ENCODE measurements at regions not wholly inside any gene's neighbourhood (a gene's known extent, or its start where the extent isn't known, plus 50 kb on each side); places are given as distances from the start of the nearest gene placed in this dataset.

GRCh38 chr20:51121901-51122412 lies 99.0 kb upstream of the KCNG1 start:
- no peak for DNase-seq

DNA sequence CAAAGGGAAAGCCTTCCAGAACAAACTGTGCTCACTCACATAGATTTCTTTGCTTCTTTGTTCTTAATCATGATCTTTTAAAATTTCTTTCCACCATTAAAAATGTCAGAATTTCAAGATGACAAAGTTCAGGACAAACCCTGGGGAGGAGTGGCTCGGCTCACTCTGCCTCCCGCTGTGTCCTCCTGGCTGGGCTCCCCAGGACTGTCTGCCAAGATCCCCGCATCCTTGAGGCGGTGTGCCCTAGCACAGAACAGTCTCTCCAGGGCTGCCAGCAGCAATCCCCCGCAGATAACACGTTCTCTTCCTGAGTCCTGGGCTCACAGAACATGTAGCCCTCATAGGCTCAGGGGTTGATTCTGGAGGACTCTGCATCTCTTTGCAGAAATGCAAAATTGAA lies 98.4 kb upstream of the KCNG1 start:
- no peak for DNase-seq

GRCh38 chr20:51120868-51121267 lies 98.0 kb upstream of the KCNG1 start:
- DNase-seq = no peak

GRCh38 chr20:51120438-51120837 lies 97.5 kb upstream of the KCNG1 start:
- no peak for DNase-seq

DNA sequence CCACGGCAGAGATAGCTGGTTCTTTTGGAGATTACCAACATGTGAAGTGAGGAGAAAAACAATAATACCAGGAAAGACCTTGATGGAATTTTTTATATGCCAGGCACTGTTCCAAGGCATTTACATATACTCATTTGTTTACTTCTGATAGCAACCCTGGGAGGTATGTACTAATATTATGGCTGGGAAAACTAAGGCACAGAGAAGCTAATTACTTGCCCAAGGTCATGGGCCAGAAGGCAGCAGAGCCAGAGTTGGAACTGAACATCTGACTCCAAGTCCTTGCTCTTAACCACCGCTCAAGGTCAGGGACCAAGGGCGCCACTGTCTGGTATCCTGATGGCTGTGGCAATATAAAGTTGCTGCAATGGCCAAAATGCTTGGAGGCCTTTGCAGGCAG lies 97.0 kb upstream of the KCNG1 start:
- no peak for DNase-seq

DNA sequence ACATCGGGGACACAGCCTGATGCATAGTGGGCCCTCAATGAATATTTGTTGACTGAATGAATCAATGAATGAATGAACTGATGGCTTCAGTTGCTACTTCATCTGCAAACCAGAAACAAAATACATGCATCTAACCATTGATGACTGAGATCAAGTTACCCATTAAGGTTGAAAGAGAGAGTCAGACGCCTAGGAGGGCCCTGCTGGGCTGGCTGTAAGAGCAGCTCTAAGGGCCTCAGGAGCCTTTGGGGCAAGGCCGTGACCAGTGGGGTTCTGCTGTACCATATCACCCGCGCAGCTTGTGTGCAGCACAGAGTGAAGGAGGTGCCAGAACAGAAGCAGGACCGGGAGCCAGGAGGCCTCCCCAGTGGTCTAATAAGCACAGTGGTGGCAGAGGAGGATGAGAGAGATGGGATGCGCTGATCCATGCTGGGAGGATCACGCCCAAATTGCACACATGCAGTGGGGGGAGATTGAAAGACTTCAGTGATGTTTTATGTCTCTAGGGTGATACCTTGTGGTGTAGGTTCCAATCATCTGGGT lies 96.1 kb upstream of the KCNG1 start:
- DNase-seq = no peak

DNA sequence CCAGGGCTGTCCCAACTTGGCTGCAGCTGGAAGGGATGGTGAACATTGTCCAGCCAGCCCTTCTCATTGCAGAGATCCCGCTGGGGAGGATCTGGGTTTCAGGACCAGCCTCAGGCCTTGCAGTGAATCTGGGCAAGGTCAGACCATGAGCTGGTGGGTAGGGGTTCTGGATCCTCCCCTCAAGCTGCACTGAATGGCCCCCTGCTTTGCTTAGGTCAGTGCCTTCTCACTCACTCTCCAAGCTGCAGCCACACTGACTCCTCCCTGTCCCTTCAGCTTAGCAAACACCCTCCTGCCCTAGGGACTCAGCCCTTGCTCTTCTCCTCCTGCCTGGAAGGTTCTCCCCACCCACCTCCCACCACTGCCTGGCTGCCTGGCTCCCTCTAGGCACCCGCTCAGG lies 95.3 kb upstream of the KCNG1 start:
- DNase-seq = no peak

- no peak for DNase-seq
Observed at GRCh38 chr20:51116765-51117686, 94.1 kb upstream of the KCNG1 start.

GRCh38 chr20:51111290-51111689 lies 88.4 kb upstream of the KCNG1 start:
- no peak for DNase-seq

DNA sequence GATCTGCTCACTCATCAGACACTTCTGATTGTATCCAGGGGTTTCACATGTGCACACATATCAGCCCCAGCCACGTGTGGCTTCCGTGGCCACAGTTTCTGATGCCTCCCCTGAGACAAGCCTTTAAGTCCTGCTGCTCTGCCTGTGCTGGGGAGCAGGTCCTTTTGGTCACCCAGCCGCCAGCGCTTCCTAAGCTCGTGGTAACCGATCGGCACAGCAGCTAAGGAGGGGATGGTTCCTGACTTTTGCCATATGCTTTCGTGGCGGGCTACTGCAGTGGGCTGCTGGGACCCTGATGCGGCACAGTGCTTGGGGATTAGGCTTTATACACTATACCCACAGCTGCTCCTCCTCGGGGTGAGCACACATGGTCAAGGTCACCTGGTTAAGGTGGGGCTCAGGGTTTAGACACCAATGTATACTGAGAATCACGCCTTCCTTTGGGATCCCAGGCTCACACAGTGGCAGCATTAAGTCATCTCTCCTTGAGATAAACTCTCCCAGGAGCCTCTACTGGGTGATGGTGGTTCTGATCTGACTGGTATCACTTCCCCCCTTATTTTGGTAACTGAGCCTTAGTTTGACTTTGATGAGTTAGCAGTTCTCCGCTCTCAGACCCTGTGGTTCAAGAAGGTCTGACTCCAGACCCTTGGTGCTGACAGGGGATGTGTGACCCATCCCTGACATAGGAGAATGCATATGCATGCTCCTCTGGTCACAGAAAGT lies 85.9 kb upstream of the KCNG1 start:
- no peak for DNase-seq

DNA sequence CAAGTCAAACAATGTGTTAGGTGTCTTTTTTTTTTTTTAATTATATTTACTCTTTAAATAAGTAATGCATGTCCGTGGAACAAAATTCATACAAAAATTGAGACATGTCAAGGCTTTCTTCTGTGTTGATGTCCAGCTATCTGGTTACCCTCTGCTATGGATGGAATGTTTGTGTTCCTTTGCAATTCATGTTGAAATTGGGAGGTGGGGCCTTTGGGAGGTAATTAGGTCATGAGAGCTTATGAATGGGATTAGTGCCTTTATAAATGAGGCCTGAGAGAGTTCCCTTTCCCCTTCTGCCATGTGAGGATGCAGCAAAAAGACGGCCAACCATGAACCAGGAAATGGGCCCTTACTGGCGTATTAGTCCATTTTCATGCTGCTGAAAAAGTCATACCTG lies 83.1 kb upstream of the KCNG1 start:
- DNase-seq = no peak

- DNase-seq = no peak
Observed at GRCh38 chr20:51104960-51105920, 82.3 kb upstream of the KCNG1 start.

GRCh38 chr20:51100617-51101016 lies 77.7 kb upstream of the KCNG1 start:
- no peak for DNase-seq

GRCh38 chr20:51098284-51098810 lies 75.4 kb upstream of the KCNG1 start:
- DNase-seq = no peak

DNA sequence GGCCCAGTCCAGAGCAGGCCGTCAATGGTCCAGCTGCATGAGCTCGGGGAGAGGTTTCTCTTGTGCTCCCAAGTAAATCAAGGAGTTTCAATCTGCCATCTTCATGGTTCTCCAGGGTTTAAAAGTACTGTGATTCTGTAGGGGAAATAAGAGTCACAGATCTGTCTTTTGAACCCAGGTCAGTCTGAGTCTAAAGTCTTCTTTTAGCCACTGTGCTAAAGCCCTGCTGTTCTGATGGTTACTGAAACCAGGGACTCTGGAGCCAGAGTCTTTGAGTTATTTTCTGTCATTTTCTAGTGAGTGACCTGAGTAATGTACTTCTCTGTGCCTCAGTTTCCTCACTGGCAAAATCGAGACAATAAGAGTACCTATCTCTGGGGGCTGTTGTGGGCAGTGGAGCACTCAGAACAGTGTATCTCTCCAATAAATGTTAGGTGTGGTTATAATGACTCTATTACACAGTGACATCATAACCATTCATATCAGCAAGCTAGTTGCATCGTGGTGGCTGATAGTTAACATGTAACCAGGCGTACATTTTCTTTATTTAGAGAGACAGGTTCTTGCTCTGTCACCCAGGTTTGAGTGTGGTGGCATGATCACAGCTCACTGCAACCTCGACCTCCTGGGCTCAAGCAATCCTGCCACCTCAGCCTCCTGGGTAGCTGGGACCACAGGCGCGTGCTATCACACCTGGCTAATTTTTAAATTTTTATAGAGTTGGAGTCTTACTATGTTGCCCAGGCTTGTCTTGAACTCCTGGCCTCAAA lies 74.6 kb upstream of the KCNG1 start:
- no peak for DNase-seq

- DNase-seq = no peak
Observed at GRCh38 chr20:51096582-51097267, 73.8 kb upstream of the KCNG1 start.

GRCh38 chr20:51095633-51096521 lies 73.0 kb upstream of the KCNG1 start:
- DNase-seq = no peak

DNA sequence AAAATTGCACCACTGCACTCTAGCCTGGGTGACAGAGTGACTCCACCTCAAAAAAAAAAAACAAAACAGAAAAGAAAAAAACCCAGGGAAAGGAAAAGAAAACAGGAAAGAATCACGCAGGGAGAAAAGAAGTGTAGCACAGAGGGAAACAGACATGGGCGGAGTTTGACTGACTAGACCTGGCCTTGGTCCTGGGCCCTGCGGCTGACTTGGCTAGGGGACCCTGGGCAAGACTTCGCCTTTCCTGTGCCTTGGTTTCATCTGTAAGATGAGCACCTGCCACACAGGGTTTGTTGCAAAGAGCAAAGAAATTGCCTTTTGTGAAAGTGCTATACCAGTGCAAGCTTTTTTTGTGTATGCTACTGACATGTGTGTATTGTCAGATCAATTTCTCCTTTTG lies 71.3 kb upstream of the KCNG1 start:
- DNase-seq = no peak

DNA sequence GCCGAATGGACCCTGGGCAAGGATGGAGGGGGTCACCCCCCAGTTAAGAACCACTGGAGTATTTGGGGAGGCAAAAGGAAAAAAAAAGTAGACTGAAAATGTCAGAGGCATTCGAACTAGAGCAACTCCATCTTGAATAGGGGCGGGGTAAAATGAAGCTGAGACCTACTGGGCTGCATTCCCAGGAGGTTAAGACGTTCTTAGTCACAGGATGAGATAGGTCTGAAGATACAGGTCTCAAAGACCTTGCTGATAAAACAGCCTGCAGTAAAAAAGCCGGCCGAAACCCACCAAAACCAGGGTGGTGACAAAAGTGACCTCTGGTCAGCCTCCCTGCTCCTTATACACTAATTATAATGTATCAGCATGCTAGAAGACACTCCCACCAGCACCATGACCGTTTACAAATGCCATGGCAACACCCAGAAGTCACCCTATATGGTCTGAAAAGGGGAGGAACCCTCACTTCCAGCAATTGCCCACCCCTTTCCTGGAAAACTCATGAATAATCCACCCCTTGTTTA lies 70.4 kb upstream of the KCNG1 start:
- no peak for DNase-seq

DNA sequence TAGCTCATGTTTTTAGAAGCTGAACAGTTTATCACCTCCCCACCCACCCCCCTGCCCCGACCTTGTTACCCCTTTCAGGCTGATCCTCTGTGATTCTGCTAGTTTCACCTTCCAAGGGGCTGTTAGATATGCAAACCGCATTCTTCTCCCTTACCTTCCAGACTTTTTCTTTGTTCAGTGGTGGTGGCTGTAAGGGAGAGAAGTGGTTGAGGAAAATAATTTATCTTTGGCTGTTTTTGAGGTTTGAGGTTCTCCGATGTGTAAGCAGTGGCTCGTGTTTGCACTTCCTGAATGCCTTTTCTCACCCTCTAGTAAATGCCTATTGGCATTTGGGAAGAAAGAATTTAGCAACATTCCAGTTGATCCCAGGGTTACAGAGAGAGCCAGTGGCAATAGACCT lies 69.4 kb upstream of the KCNG1 start:
- DNase-seq = no peak

Data from stimulated activated CD4-positive, alpha-beta T cell treated with anti-CD3 and anti-CD28 coated beads, Interleukin-15, amount 100 ng/mL, for 24 hours (primary cell).